Thyroid gland (tissue), 4 donors: ENCODE measurements at regions not wholly inside any gene's neighbourhood (a gene's known extent, or its start where the extent isn't known, plus 50 kb on each side); places are given as distances from the start of the nearest gene placed in this dataset.

ENCODE experiments used
- DNase-seq, 2 donors: peaks; one replicate each; pipeline ENCODE4 v3.0.0-alpha.2; 2019
- H3K27ac ChIP-seq, 3 donors: fragments of 200-600 bp; sonication (generic); 1 replicate in 2 of 3; 2 replicates in 1 of 3; pipeline ENCODE4 v1.5.1; 2016 to 2019; ENCODE audit warnings: mild to moderate bottlenecking in 1 of 3, moderate library complexity in 1 of 3
- H3K27me3 ChIP-seq: fragments of 200-600 bp; sonication (generic); one replicate; pipeline ENCODE4 v1.5.1; 2019
- H3K36me3 ChIP-seq, 2 donors: fragments of 200-600 bp; sonication (generic); one replicate each; pipeline ENCODE4 v1.5.1; 2016 to 2019
- H3K4me1 ChIP-seq, 2 donors: fragments of 200-600 bp; sonication (generic); one replicate each; pipeline ENCODE4 v1.5.1; 2017 to 2019
- H3K4me3 ChIP-seq, 3 donors: fragments of 200-600 bp; sonication (generic); replicated peaks in 1 of 3; 1 replicate in 2 of 3; 2 replicates in 1 of 3; pipeline ENCODE4 v1.5.1; 2016; ENCODE audit warnings: mild to moderate bottlenecking in 1 of 3
- H3K9me3 ChIP-seq: fragments of 200-600 bp; sonication (generic); one replicate; pipeline ENCODE4 v1.5.1; 2017
- CTCF ChIP-seq, 6 experiments: fragments of 200-600 bp in 3 of 6; fragments of 450-650 bp in 3 of 6; sonication (generic) in 3 of 6; IDR thresholded peaks; one replicate each; pipeline ENCODE4 v1.5.1; 2016 to 2019; ENCODE audit warnings: antibody characterized with exemption in 6 of 6, mild to moderate bottlenecking in 2 of 6, inconsistent platforms in 1 of 6, moderate library complexity in 1 of 6
- POLR2A ChIP-seq, 2 donors: fragments of 450-650 bp; IDR thresholded peaks; one replicate each; pipeline ENCODE4 v1.6.1; 2017; ENCODE audit warnings: antibody characterized with exemption in 2 of 2, mild to moderate bottlenecking in 2 of 2, moderate library complexity in 1 of 2
- WGBS, 2 donors: methylation state at CpG; one replicate each; pipeline ENCODE4 v1.1.5; 2017; 5-methylcytosine and 5-hydroxymethylcytosine counted together
- intact Hi-C: fragments of 100-400 bp; cut with DNase I; formaldehyde crosslinking; loops from one replicate; pipeline ENCODE4 v1.15.1; 2023

GRCh38 chr9:81850724-81851123 lies 77.5 kb upstream of the SPATA31D4 start:
- no peak for TF ChIP-seq POLR2A (IDR thresholded peaks at IDR 0.05)
- TF ChIP-seq CTCF (IDR thresholded peaks at IDR 0.05): no peak
- intact Hi-C loops: no loop called here
- whole genome bisulfite sequencing, 2 donors: 85 to 87% methylated on average over 6 of the region's 6 CpGs
- Histone ChIP-seq H3K4me3 (no peak overlapping the region), H3K27me3 (no peaks in the 10 kb centered on the region), H3K36me3 (no peaks in the 10 kb centered on the region), H3K4me1 (peaks cover 8 to 24% of the 10 kb centered on the region in 2 donors), H3K27ac (peak overlapping the region in 1 of 3 donors; percentile 40), H3K9me3 (no peaks in the 10 kb centered on the region)
- peak in 1 of 2 donors; percentile 13 for DNase-seq

GRCh38 chr9:81851340-81851739 lies 76.9 kb upstream of the SPATA31D4 start:
- intact Hi-C loops: no loop called here
- no peaks in the 10 kb centered on the region for H3K36me3 ChIP-seq
- H3K27me3 ChIP-seq: no peaks in the 10 kb centered on the region
- 22 to 38% methylated on average over 5 of the region's 5 CpGs for WGBS, 2 donors
- TF ChIP-seq POLR2A (IDR thresholded peaks at IDR 0.05) (no peak), CTCF (IDR thresholded peaks at IDR 0.05) (no peak)
- H3K4me3 ChIP-seq: no peak overlapping the region
- peak; percentile 63 to 70 for DNase-seq
- peaks cover 8 to 24% of the 10 kb centered on the region in 2 donors for H3K4me1 ChIP-seq
- H3K9me3 ChIP-seq: no peaks in the 10 kb centered on the region
- H3K27ac ChIP-seq: peak overlapping the region in 1 of 3 donors; percentile 40

- Histone ChIP-seq H3K27me3 (no peaks in the 10 kb centered on the region), H3K9me3 (no peaks in the 10 kb centered on the region), H3K27ac (no peak overlapping the region), H3K4me1 (peaks cover 8 to 24% of the 10 kb centered on the region in 2 donors), H3K4me3 (no peak overlapping the region), H3K36me3 (no peaks in the 10 kb centered on the region)
- TF ChIP-seq POLR2A (IDR thresholded peaks at IDR 0.05): no peak
- TF ChIP-seq CTCF (IDR thresholded peaks at IDR 0.05): no peak
- DNase-seq: no peak
- intact Hi-C loops: no loop called here
- WGBS, 2 donors: 97 to 100% methylated on average over 1 of the region's 1 CpG
Measured at GRCh38 chr9:81852820-81853219, 75.4 kb upstream of the SPATA31D4 start.

GRCh38 chr9:81855538-81855937 lies 72.7 kb upstream of the SPATA31D4 start:
- intact Hi-C loops: no loop called here
- Histone ChIP-seq H3K27me3 (no peaks in the 10 kb centered on the region), H3K9me3 (no peaks in the 10 kb centered on the region), H3K4me3 (no peak overlapping the region), H3K36me3 (no peaks in the 10 kb centered on the region), H3K27ac (no peak overlapping the region), H3K4me1 (peaks cover 4 to 15% of the 10 kb centered on the region in 2 donors)
- no peak for TF ChIP-seq POLR2A (IDR thresholded peaks at IDR 0.05)
- no peak for TF ChIP-seq CTCF (IDR thresholded peaks at IDR 0.05)
- 70 to 76% methylated on average over 2 of the region's 2 CpGs for WGBS, 2 donors
- no peak for DNase-seq

GRCh38 chr9:81858657-81859430 lies 69.4 kb upstream of the SPATA31D4 start:
- intact Hi-C loops: no loop called here

More at GRCh38 chr9:81858657-81859430, 69.4 kb upstream of the SPATA31D4 start:
- Histone ChIP-seq H3K4me1 (no peaks in the 10 kb centered on the region), H3K27me3 (no peaks in the 10 kb centered on the region), H3K9me3 (no peaks in the 10 kb centered on the region), H3K36me3 (no peaks in the 10 kb centered on the region), H3K27ac (no peak overlapping the region), H3K4me3 (no peak overlapping the region)
- no peak for TF ChIP-seq CTCF (IDR thresholded peaks at IDR 0.05)
- no peak for TF ChIP-seq POLR2A (IDR thresholded peaks at IDR 0.05)
- DNase-seq: no peak
- 89 to 91% methylated on average over 6 of the region's 6 CpGs for WGBS, 2 donors
